ENCODE measurements at regions not wholly inside any gene's neighbourhood (a gene's known extent, or its start where the extent isn't known, plus 50 kb on each side); places are given as distances from the start of the nearest gene placed in this dataset.

- Histone ChIP-seq H3K9me3 (ENCODE audit: control insufficient read depth, insufficient read depth, low read length) (no peaks in the 10 kb centered on the region), H3K27ac (ENCODE audit: low read length) (no peak overlapping the region), H3K4me1 (ENCODE audit: control insufficient read depth, insufficient read depth, low read length) (no peaks in the 10 kb centered on the region), H3K4me3 (ENCODE audit: low read length) (no peak overlapping the region), H3K27me3 (ENCODE audit: control insufficient read depth, insufficient read depth, low read length) (no peaks in the 10 kb centered on the region), H3K36me3 (ENCODE audit: control insufficient read depth, insufficient read depth, low read length) (no peaks in the 10 kb centered on the region)
- DNase-seq (ENCODE audit: low read depth, low spot score), result no peak
- no CpG with 5 or more reads among the region's 3 CpGs for WGBS (ENCODE audit: insufficient coverage, insufficient read length)
Measured at GRCh38 chr1:118659646-118660045, 328.5 kb downstream of the TBX15 start.

GRCh38 chr1:118650107-118650807 lies 337.9 kb downstream of the TBX15 start:
- no peak for DNase-seq (ENCODE audit: low read depth, low spot score)
- Histone ChIP-seq H3K27me3 (ENCODE audit: control insufficient read depth, insufficient read depth, low read length) (no peaks in the 10 kb centered on the region), H3K9me3 (ENCODE audit: control insufficient read depth, insufficient read depth, low read length) (no peaks in the 10 kb centered on the region), H3K4me1 (ENCODE audit: control insufficient read depth, insufficient read depth, low read length) (no peaks in the 10 kb centered on the region), H3K27ac (ENCODE audit: low read length) (no peak overlapping the region), H3K4me3 (ENCODE audit: low read length) (no peak overlapping the region), H3K36me3 (ENCODE audit: control insufficient read depth, insufficient read depth, low read length) (no peaks in the 10 kb centered on the region)
- WGBS (ENCODE audit: insufficient coverage, insufficient read length), result no CpG with 5 or more reads among the region's 7 CpGs

GRCh38 chr1:118649369-118650106 lies 338.6 kb downstream of the TBX15 start:
- Histone ChIP-seq H3K36me3 (ENCODE audit: control insufficient read depth, insufficient read depth, low read length) (no peaks in the 10 kb centered on the region), H3K27me3 (ENCODE audit: control insufficient read depth, insufficient read depth, low read length) (no peaks in the 10 kb centered on the region), H3K9me3 (ENCODE audit: control insufficient read depth, insufficient read depth, low read length) (no peaks in the 10 kb centered on the region), H3K4me3 (ENCODE audit: low read length) (no peak overlapping the region), H3K27ac (ENCODE audit: low read length) (no peak overlapping the region), H3K4me1 (ENCODE audit: control insufficient read depth, insufficient read depth, low read length) (no peaks in the 10 kb centered on the region)
- no peak for DNase-seq (ENCODE audit: low read depth, low spot score)
- WGBS (ENCODE audit: insufficient coverage, insufficient read length), result no CpG with 5 or more reads among the region's 4 CpGs

GRCh38 chr1:118636004-118636403 lies 352.1 kb downstream of the TBX15 start:
- Histone ChIP-seq H3K4me1 (ENCODE audit: control insufficient read depth, insufficient read depth, low read length) (no peaks in the 10 kb centered on the region), H3K27me3 (ENCODE audit: control insufficient read depth, insufficient read depth, low read length) (no peaks in the 10 kb centered on the region), H3K4me3 (ENCODE audit: low read length) (no peak overlapping the region), H3K27ac (ENCODE audit: low read length) (no peak overlapping the region), H3K36me3 (ENCODE audit: control insufficient read depth, insufficient read depth, low read length) (no peaks in the 10 kb centered on the region), H3K9me3 (ENCODE audit: control insufficient read depth, insufficient read depth, low read length) (no peaks in the 10 kb centered on the region)
- no peak for DNase-seq (ENCODE audit: low read depth, low spot score)

- no peaks in the 10 kb centered on the region for H3K36me3 ChIP-seq (ENCODE audit: control insufficient read depth, insufficient read depth, low read length)
- no peak overlapping the region for H3K4me3 ChIP-seq (ENCODE audit: low read length)
- H3K4me1 ChIP-seq (ENCODE audit: control insufficient read depth, insufficient read depth, low read length), result no peaks in the 10 kb centered on the region
- H3K27ac ChIP-seq (ENCODE audit: low read length), result no peak overlapping the region
- WGBS (ENCODE audit: insufficient coverage, insufficient read length), result no CpG with 5 or more reads among the region's 2 CpGs
- no peak for DNase-seq (ENCODE audit: low read depth, low spot score)
- no peaks in the 10 kb centered on the region for H3K27me3 ChIP-seq (ENCODE audit: control insufficient read depth, insufficient read depth, low read length)
- no peaks in the 10 kb centered on the region for H3K9me3 ChIP-seq (ENCODE audit: control insufficient read depth, insufficient read depth, low read length)
Measured at GRCh38 chr1:118627435-118627834, 360.7 kb downstream of the TBX15 start.

- no peaks in the 10 kb centered on the region for H3K27me3 ChIP-seq (ENCODE audit: control insufficient read depth, insufficient read depth, low read length)
- H3K4me1 ChIP-seq (ENCODE audit: control insufficient read depth, insufficient read depth, low read length), result no peaks in the 10 kb centered on the region
- WGBS (ENCODE audit: insufficient coverage, insufficient read length), result no CpG with 5 or more reads among the region's 1 CpG
- DNase-seq (ENCODE audit: low read depth, low spot score), result no peak
- no peaks in the 10 kb centered on the region for H3K36me3 ChIP-seq (ENCODE audit: control insufficient read depth, insufficient read depth, low read length)
- no peaks in the 10 kb centered on the region for H3K9me3 ChIP-seq (ENCODE audit: control insufficient read depth, insufficient read depth, low read length)
- H3K4me3 ChIP-seq (ENCODE audit: low read length), result no peak overlapping the region
- H3K27ac ChIP-seq (ENCODE audit: low read length), result no peak overlapping the region
Measured at GRCh38 chr1:118621839-118622238, 366.3 kb downstream of the TBX15 start.

GRCh38 chr1:118618618-118619340 lies 369.4 kb downstream of the TBX15 start:
- Histone ChIP-seq H3K27ac (ENCODE audit: low read length) (no peak overlapping the region), H3K9me3 (ENCODE audit: control insufficient read depth, insufficient read depth, low read length) (no peaks in the 10 kb centered on the region), H3K27me3 (ENCODE audit: control insufficient read depth, insufficient read depth, low read length) (no peaks in the 10 kb centered on the region), H3K4me3 (ENCODE audit: low read length) (no peak overlapping the region), H3K36me3 (ENCODE audit: control insufficient read depth, insufficient read depth, low read length) (no peaks in the 10 kb centered on the region), H3K4me1 (ENCODE audit: control insufficient read depth, insufficient read depth, low read length) (no peaks in the 10 kb centered on the region)
- no CpG with 5 or more reads among the region's 3 CpGs for WGBS (ENCODE audit: insufficient coverage, insufficient read length)
- DNase-seq (ENCODE audit: low read depth, low spot score), result no peak

- Histone ChIP-seq H3K27ac (ENCODE audit: low read length) (no peak overlapping the region), H3K27me3 (ENCODE audit: control insufficient read depth, insufficient read depth, low read length) (no peaks in the 10 kb centered on the region), H3K9me3 (ENCODE audit: control insufficient read depth, insufficient read depth, low read length) (no peaks in the 10 kb centered on the region), H3K36me3 (ENCODE audit: control insufficient read depth, insufficient read depth, low read length) (no peaks in the 10 kb centered on the region), H3K4me1 (ENCODE audit: control insufficient read depth, insufficient read depth, low read length) (no peaks in the 10 kb centered on the region), H3K4me3 (ENCODE audit: low read length) (no peak overlapping the region)
- WGBS (ENCODE audit: insufficient coverage, insufficient read length), result no CpG with 5 or more reads among the region's 1 CpG
- no peak for DNase-seq (ENCODE audit: low read depth, low spot score)
Measured at GRCh38 chr1:118617916-118618315, 370.2 kb downstream of the TBX15 start.

GRCh38 chr1:118615066-118615465 lies 373.1 kb downstream of the TBX15 start:
- Histone ChIP-seq H3K27ac (ENCODE audit: low read length) (no peak overlapping the region), H3K4me1 (ENCODE audit: control insufficient read depth, insufficient read depth, low read length) (no peaks in the 10 kb centered on the region), H3K36me3 (ENCODE audit: control insufficient read depth, insufficient read depth, low read length) (no peaks in the 10 kb centered on the region), H3K4me3 (ENCODE audit: low read length) (no peak overlapping the region), H3K9me3 (ENCODE audit: control insufficient read depth, insufficient read depth, low read length) (no peaks in the 10 kb centered on the region), H3K27me3 (ENCODE audit: control insufficient read depth, insufficient read depth, low read length) (no peaks in the 10 kb centered on the region)
- no CpG with 5 or more reads among the region's 2 CpGs for WGBS (ENCODE audit: insufficient coverage, insufficient read length)
- no peak for DNase-seq (ENCODE audit: low read depth, low spot score)

- Histone ChIP-seq H3K9me3 (ENCODE audit: control insufficient read depth, insufficient read depth, low read length) (no peaks in the 10 kb centered on the region; the same call in 1 of the 2 replicates), H3K27me3 (ENCODE audit: control insufficient read depth, insufficient read depth, low read length) (no peaks in the 10 kb centered on the region), H3K27ac (ENCODE audit: low read length) (no peak overlapping the region), H3K4me1 (ENCODE audit: control insufficient read depth, insufficient read depth, low read length) (no peaks in the 10 kb centered on the region), H3K36me3 (ENCODE audit: control insufficient read depth, insufficient read depth, low read length) (no peaks in the 10 kb centered on the region), H3K4me3 (ENCODE audit: low read length) (no peak overlapping the region)
- DNase-seq (ENCODE audit: low read depth, low spot score), result no peak
- no CpG with 5 or more reads among the region's 5 CpGs for WGBS (ENCODE audit: insufficient coverage, insufficient read length)
Measured at GRCh38 chr1:118589238-118589846, 398.8 kb downstream of the TBX15 start.
